Iris pigment epithelial cell (primary cell): ENCODE measurements at regions not wholly inside any gene's neighbourhood (a gene's known extent, or its start where the extent isn't known, plus 50 kb on each side); places are given as distances from the start of the nearest gene placed in this dataset.

Experiments
- DNase-seq: peaks from one replicate; pipeline ENCODE4 v3.0.0-alpha.2; 2011; ENCODE audit warnings: low read depth

GRCh38 chr17:14762736-14763479, 462.0 kb downstream of the HS3ST3B1 start:
- no peak for DNase-seq

- DNase-seq: no peak
Measured at GRCh38 chr17:14760719-14761411, 460.0 kb downstream of the HS3ST3B1 start.

GRCh38 chr17:14760212-14760611, 459.3 kb downstream of the HS3ST3B1 start:
- no peak for DNase-seq

GRCh38 chr17:14759325-14759724, 458.4 kb downstream of the HS3ST3B1 start:
- no peak for DNase-seq

- DNase-seq: no peak
Measured at GRCh38 chr17:14756479-14756878, 455.6 kb downstream of the HS3ST3B1 start.

- DNase-seq: peak; percentile 46
Measured at GRCh38 chr17:14755002-14755401, 454.1 kb downstream of the HS3ST3B1 start.

GRCh38 chr17:14753383-14753782, 452.5 kb downstream of the HS3ST3B1 start:
- no peak for DNase-seq

GRCh38 chr17:14752011-14752410, 451.1 kb downstream of the HS3ST3B1 start:
- DNase-seq: no peak

- no peak for DNase-seq
Measured at GRCh38 chr17:14750866-14751265, 450.0 kb downstream of the HS3ST3B1 start.

- no peak for DNase-seq
Measured at GRCh38 chr17:14749269-14749668, 448.4 kb downstream of the HS3ST3B1 start.

- no peak for DNase-seq
Measured at GRCh38 chr17:14748036-14748710, 447.3 kb downstream of the HS3ST3B1 start.

- no peak for DNase-seq
Measured at GRCh38 chr17:14747603-14747950, 446.7 kb downstream of the HS3ST3B1 start.

- DNase-seq: no peak
Measured at GRCh38 chr17:14746822-14747602, 446.1 kb downstream of the HS3ST3B1 start.

GRCh38 chr17:14745541-14745940, 444.7 kb downstream of the HS3ST3B1 start:
- DNase-seq: peak; percentile 80

- DNase-seq: peak; percentile 86
Measured at GRCh38 chr17:14744761-14745473, 444.0 kb downstream of the HS3ST3B1 start.

- peak; percentile 87 for DNase-seq
Measured at GRCh38 chr17:14741491-14741890, 440.6 kb downstream of the HS3ST3B1 start.

- DNase-seq: no peak
Measured at GRCh38 chr17:14739656-14740431, 439.0 kb downstream of the HS3ST3B1 start.

GRCh38 chr17:14738652-14738988, 437.7 kb downstream of the HS3ST3B1 start:
- no peak for DNase-seq

- DNase-seq: peak; percentile 100
Measured at GRCh38 chr17:14737984-14738651, 437.2 kb downstream of the HS3ST3B1 start.

GRCh38 chr17:14736631-14737030, 435.8 kb downstream of the HS3ST3B1 start:
- no peak for DNase-seq
